Upper lobe of left lung (tissue), 6 donors: ENCODE measurements at regions not wholly inside any gene's neighbourhood (a gene's known extent, or its start where the extent isn't known, plus 50 kb on each side); places are given as distances from the start of the nearest gene placed in this dataset.

Experiments
- ATAC-seq, 2 donors: fragments of 200-7000 bp; cut with Tn5 transposase; one replicate each; pipeline ENCODE4 v1.9.1; 2022; ENCODE audit warnings: mild to moderate bottlenecking in 2 of 2, moderate library complexity in 2 of 2; ENCODE audit not compliant: low FRiP score in 2 of 2
- DNase-seq, 2 donors: peaks; one replicate each; pipeline ENCODE4 v3.0.0-alpha.2; 2019 to 2020
- H3K27ac ChIP-seq, 4 donors: fragments of 200-600 bp; sonication (generic); one replicate each; pipeline ENCODE4 v1.5.1; 2016 to 2019
- H3K27me3 ChIP-seq, 4 donors: fragments of 200-600 bp; sonication (generic); one replicate each; pipeline ENCODE4 v1.5.1; 2017 to 2019
- H3K36me3 ChIP-seq, 4 donors: fragments of 200-600 bp; sonication (generic); one replicate each; pipeline ENCODE4 v1.5.1; 2016 to 2019
- H3K4me1 ChIP-seq, 4 donors: fragments of 200-600 bp; sonication (generic); one replicate each; pipeline ENCODE4 v1.5.1; 2018 to 2019
- H3K4me3 ChIP-seq, 4 donors: fragments of 200-600 bp; sonication (generic); one replicate each; pipeline ENCODE4 v1.5.1; 2017 to 2019; ENCODE audit warnings: mild to moderate bottlenecking in 2 of 4, moderate library complexity in 1 of 4
- H3K9me3 ChIP-seq, 4 donors: fragments of 200-600 bp; sonication (generic); one replicate each; pipeline ENCODE4 v1.5.1; 2018 to 2019
- EP300 ChIP-seq, 4 donors: sonication (generic); formaldehyde crosslinking; IDR thresholded peaks; one replicate each; pipeline ENCODE4 v1.5.1; 2017; ENCODE audit warnings: antibody characterized with exemption in 4 of 4, control low read depth in 2 of 4
- POLR2A ChIP-seq, 4 donors: fragments of 450-650 bp; IDR thresholded peaks; one replicate each; pipeline ENCODE4 v1.5.1; 2016 to 2017; ENCODE audit warnings: antibody characterized with exemption in 4 of 4, mild to moderate bottlenecking in 2 of 4
- POLR2AphosphoS5 ChIP-seq, 2 donors: sonication (generic); formaldehyde crosslinking; IDR thresholded peaks; one replicate each; pipeline ENCODE4 v1.5.1; 2017; ENCODE audit warnings: antibody characterized with exemption in 2 of 2
- WGBS, 2 donors: methylation state at CpG; one replicate each; pipeline ENCODE4 v1.1.5; 2017 to 2018; 5-methylcytosine and 5-hydroxymethylcytosine counted together
- TF ChIP-seq, protein P1 (sequence below), 6 experiments: fragments of 450-650 bp in 4 of 6; fragments of 200-600 bp in 2 of 6; sonication (generic) in 2 of 6; IDR thresholded peaks; one replicate each; pipeline ENCODE4 v1.5.1; 2016 to 2019; ENCODE audit warnings: antibody characterized with exemption in 6 of 6
- donor health status: DM: no; HTN: no; CAD: no; lungs with moderate emphysema.
- donor health status: DM: no; HTN: yes; CAD: no; lungs with severe emphysema.

DNA sequence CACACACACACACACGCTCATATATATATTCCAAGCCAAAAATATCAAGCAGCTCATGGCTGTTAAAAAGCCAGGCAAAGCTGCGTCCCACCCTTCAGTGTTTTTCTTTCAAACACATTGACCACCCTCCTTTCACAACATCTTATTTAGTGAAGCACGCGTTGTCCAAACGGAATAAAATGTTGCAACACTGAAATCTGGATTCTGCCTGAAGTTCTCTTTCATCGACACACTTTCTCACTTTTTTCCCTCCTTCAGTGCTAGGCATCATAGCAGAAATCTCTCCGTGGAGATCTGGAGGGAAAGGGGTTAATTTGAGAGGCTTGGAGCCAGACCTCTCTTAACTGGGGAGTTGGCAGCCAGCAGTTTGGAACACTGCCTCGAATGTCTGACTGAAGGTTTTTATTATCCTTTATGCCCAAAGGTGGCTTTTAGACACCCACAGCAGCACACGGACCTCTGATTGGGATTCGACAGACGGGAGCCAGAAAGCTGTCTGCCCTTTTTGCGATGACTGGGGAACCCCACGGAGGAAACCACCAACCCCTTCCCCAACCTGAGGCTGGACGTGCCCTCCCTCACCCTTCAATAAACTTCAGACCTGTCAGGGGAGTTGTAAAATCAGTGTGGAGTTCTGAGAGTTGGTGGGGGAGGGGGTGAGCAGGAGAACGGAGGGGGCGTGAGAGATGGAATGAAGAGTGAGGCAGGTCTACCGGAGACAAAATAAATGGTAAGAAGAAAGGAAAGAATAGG lies 833.6 kb upstream of the SOX9 start:
- no peak overlapping the region for H3K4me3 ChIP-seq
- no peak overlapping the region for H3K27ac ChIP-seq
- no peaks in the 10 kb centered on the region for H3K36me3 ChIP-seq
- DNase-seq, result no peak
- peaks cover 0 to 5% (median 0%) of the 10 kb centered on the region in 4 donors for H3K4me1 ChIP-seq
- no peaks in the 10 kb centered on the region for H3K27me3 ChIP-seq
- TF ChIP-seq POLR2AphosphoS5 (IDR thresholded peaks at IDR 0.05) (no peak), EP300 (IDR thresholded peaks at IDR 0.05) (no peak), POLR2A (IDR thresholded peaks at IDR 0.05) (no peak)
- TF ChIP-seq, protein P1, sequence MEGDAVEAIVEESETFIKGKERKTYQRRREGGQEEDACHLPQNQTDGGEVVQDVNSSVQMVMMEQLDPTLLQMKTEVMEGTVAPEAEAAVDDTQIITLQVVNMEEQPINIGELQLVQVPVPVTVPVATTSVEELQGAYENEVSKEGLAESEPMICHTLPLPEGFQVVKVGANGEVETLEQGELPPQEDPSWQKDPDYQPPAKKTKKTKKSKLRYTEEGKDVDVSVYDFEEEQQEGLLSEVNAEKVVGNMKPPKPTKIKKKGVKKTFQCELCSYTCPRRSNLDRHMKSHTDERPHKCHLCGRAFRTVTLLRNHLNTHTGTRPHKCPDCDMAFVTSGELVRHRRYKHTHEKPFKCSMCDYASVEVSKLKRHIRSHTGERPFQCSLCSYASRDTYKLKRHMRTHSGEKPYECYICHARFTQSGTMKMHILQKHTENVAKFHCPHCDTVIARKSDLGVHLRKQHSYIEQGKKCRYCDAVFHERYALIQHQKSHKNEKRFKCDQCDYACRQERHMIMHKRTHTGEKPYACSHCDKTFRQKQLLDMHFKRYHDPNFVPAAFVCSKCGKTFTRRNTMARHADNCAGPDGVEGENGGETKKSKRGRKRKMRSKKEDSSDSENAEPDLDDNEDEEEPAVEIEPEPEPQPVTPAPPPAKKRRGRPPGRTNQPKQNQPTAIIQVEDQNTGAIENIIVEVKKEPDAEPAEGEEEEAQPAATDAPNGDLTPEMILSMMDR (IDR thresholded peaks at IDR 0.05), result no peak
- H3K9me3 ChIP-seq, result no peaks in the 10 kb centered on the region
- WGBS, 2 donors, result 26 to 28% methylated on average over 12 to 17 of the region's 17 CpGs
- no peak for ATAC-seq

DNA sequence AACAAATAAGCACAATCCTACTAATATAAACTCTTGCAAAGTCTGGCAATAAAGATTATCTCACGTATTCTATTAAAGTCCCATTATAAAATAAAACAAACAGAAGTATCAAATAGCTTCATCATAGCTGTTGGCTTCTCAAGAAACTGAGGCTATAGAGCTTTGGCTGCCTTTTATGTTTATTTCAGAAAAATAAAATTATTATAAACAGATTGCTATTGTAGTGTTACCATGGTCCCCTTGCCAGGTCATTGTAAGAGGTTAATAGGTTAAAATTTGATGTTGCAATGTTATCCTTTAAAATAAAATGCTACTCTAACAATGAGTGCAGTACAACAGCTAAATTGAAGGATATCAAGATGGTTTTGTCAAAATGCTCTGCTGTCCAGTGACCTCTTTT lies 828.8 kb upstream of the SOX9 start:
- H3K27ac ChIP-seq, result no peak overlapping the region
- H3K36me3 ChIP-seq, result no peaks in the 10 kb centered on the region
- H3K9me3 ChIP-seq, result no peaks in the 10 kb centered on the region
- H3K27me3 ChIP-seq, result no peaks in the 10 kb centered on the region
- WGBS, 2 donors, result 64 to 72% methylated on average over 1 of the region's 1 CpG
- H3K4me3 ChIP-seq, result no peak overlapping the region
- TF ChIP-seq POLR2AphosphoS5 (IDR thresholded peaks at IDR 0.05), result no peak
- DNase-seq, result no peak
- H3K4me1 ChIP-seq, result peaks cover 0 to 5% (median 0%) of the 10 kb centered on the region in 4 donors
- no peak for ATAC-seq

DNA sequence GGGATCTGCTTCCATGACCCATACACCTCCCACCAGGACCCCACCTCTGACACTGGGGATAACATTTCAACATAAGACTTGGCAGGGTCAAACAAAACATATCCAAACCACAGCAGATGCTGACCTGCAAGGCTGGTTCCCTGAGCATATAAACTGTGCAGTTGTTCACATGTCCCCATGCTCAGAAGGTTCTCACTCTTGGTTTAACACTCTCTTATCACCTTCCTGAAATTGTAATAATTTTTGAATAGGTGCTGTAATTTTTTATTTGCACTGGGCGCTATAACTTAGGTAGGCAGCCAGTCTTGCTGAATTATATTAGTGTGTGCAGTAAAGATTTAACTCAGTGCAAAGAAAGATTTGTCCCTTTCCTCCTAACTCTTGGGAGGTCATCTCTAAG lies 824.8 kb upstream of the SOX9 start:
- WGBS, 2 donors, result 78 to 90% methylated on average over 1 of the region's 1 CpG
- no peak overlapping the region for H3K27ac ChIP-seq
- DNase-seq (no peak), ATAC-seq (no peak)
- TF ChIP-seq POLR2A (IDR thresholded peaks at IDR 0.05), result no peak
- no peak for TF ChIP-seq EP300 (IDR thresholded peaks at IDR 0.05)
- H3K4me3 ChIP-seq, result no peak overlapping the region
- no peaks in the 10 kb centered on the region for H3K36me3 ChIP-seq
- no peaks in the 10 kb centered on the region for H3K9me3 ChIP-seq
- H3K4me1 ChIP-seq, result no peaks in the 10 kb centered on the region
- H3K27me3 ChIP-seq, result no peaks in the 10 kb centered on the region

DNA sequence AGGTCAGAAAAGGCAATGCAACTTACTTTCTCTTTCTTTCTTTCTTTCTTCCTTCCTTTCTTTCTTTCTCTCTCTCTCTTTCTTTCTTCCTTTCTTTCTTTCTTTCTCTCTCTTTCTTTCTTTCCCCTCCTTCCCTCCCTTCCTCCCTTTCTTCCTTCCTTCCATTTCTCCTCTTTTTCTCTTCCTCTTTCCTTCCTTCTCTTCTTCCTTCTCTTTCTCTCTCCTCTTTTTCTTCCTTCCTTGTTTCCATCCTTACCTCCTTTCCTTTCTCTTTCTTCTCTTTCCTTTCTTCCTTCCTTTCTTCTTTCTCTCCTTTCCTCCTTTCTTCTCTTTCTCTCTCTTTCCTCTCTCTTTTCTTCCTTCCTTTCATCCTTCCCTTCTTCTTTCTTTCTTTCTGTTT lies 819.8 kb upstream of the SOX9 start:
- TF ChIP-seq, protein P1 (IDR thresholded peaks at IDR 0.05), result no peak
- TF ChIP-seq EP300 (IDR thresholded peaks at IDR 0.05) (no peak), POLR2A (IDR thresholded peaks at IDR 0.05) (no peak), POLR2AphosphoS5 (IDR thresholded peaks at IDR 0.05) (no peak)
- H3K9me3 ChIP-seq, result peaks cover 0 to 2% (median under 1%) of the 10 kb centered on the region in 4 donors

DNA sequence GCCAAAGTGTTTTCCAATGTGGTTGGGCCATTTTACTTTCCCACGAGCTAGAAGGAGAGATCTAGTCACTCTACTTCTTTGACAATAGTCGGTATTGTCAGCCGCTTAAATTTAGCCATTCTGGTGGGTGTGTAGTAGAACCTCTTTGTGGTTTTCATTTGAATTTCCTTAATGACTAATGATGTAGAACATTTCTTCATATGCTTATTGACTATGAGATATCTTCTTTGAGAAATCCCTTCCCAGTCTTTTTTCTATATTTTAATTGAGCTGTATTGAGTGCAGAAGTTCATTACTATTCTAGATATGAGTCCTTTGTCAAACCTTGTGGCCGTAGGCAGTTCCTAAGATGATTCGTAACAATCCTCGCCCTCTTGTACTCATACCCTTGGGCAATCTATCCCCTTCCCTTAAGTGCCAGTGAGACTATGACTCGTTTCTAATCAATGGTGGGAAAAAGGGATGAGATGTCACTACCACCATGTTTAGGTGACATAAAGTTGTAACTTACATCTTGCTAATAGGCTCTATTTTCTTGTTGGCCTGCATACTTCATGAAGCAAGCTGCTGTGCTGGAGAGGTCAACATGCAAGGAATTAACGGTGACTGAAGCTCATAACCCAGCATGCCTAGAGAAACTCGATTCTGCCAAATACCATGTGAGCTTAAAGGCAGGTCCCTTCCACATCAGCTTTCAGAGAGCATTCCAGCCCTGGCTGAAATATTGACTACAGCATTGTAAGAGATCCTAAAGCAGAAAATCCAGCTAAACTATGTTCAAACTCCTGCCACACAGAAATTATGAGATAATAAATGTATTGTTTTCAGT lies 817.9 kb upstream of the SOX9 start:
- 82 to 84% methylated on average over 9 of the region's 9 CpGs for WGBS, 2 donors
- TF ChIP-seq, protein P1 (IDR thresholded peaks at IDR 0.05), result no peak
- TF ChIP-seq POLR2A (IDR thresholded peaks at IDR 0.05) (no peak), EP300 (IDR thresholded peaks at IDR 0.05) (no peak), POLR2AphosphoS5 (IDR thresholded peaks at IDR 0.05) (no peak)
- H3K4me1 ChIP-seq, result no peaks in the 10 kb centered on the region

More for the DNA sequence above, 819.8 kb upstream of the SOX9 start:
- ATAC-seq (no peak), DNase-seq (no peak)
- Histone ChIP-seq H3K4me3 (no peak overlapping the region), H3K27ac (no peak overlapping the region), H3K36me3 (no peaks in the 10 kb centered on the region), H3K27me3 (no peaks in the 10 kb centered on the region), H3K4me1 (no peaks in the 10 kb centered on the region)

More for the DNA sequence above, 817.9 kb upstream of the SOX9 start:
- Histone ChIP-seq H3K27me3 (no peaks in the 10 kb centered on the region), H3K4me3 (no peak overlapping the region), H3K36me3 (no peaks in the 10 kb centered on the region), H3K27ac (no peak overlapping the region), H3K9me3 (peaks cover 0 to 6% (median 1%) of the 10 kb centered on the region in 4 donors)
- DNase-seq, result no peak
- no peak for ATAC-seq
